Panc1 (cell line): ENCODE measurements at regions not wholly inside any gene's neighbourhood (a gene's known extent, or its start where the extent isn't known, plus 50 kb on each side); places are given as distances from the start of the nearest gene placed in this dataset.

Experiments
- POLR2AphosphoS5 ChIP-seq: IDR thresholded peaks from 2 replicates; pipeline ENCODE4 v1.6.1; 2012; ENCODE audit warnings: mild to moderate bottlenecking, low read depth, low read length, moderate library complexity
- SIN3A ChIP-seq: IDR thresholded peaks from 2 replicates; pipeline ENCODE4 v1.6.1; 2012; ENCODE audit warnings: low read depth, mild to moderate bottlenecking, low read length, moderate library complexity, borderline replicate concordance; ENCODE audit not compliant: insufficient read depth
- TF ChIP-seq, protein P1 (sequence below): fragments of 450-650 bp; IDR thresholded peaks from 2 replicates; pipeline ENCODE4 v1.5.1; 2017; ENCODE audit warnings: mild to moderate bottlenecking
- TF ChIP-seq, protein P2 (sequence below), 2 experiments: IDR thresholded peaks; 2 replicates each; pipeline ENCODE4 v1.6.1; 2011 to 2012; ENCODE audit warnings: low read depth in 2 of 2, control low read depth in 1 of 2, low read length in 1 of 2, mild to moderate bottlenecking in 1 of 2, moderate library complexity in 1 of 2; ENCODE audit not compliant: insufficient read depth in 1 of 2

DNA sequence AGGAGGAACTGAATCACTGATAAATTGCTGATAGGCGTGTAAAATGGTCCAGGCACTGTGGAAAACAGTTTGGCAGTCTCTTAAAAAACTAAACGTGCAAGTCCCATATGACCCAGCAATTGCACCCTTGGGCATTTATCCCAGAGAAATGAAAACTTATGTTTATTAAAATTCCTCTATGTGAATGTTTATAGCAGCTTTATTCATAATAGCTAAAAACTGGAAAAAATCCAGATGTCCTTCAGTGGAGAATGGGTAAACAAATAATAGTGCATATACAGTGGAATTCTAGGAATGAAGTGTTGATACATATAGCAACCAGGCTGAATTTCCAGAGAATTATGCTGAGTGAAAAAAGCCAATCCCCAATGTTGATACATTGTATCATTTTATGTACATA, 482.2 kb upstream of the PDZRN3 start:
- TF ChIP-seq, protein P1, sequence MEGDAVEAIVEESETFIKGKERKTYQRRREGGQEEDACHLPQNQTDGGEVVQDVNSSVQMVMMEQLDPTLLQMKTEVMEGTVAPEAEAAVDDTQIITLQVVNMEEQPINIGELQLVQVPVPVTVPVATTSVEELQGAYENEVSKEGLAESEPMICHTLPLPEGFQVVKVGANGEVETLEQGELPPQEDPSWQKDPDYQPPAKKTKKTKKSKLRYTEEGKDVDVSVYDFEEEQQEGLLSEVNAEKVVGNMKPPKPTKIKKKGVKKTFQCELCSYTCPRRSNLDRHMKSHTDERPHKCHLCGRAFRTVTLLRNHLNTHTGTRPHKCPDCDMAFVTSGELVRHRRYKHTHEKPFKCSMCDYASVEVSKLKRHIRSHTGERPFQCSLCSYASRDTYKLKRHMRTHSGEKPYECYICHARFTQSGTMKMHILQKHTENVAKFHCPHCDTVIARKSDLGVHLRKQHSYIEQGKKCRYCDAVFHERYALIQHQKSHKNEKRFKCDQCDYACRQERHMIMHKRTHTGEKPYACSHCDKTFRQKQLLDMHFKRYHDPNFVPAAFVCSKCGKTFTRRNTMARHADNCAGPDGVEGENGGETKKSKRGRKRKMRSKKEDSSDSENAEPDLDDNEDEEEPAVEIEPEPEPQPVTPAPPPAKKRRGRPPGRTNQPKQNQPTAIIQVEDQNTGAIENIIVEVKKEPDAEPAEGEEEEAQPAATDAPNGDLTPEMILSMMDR, result no peak
- no peak for TF ChIP-seq POLR2AphosphoS5
- TF ChIP-seq, protein P2, sequence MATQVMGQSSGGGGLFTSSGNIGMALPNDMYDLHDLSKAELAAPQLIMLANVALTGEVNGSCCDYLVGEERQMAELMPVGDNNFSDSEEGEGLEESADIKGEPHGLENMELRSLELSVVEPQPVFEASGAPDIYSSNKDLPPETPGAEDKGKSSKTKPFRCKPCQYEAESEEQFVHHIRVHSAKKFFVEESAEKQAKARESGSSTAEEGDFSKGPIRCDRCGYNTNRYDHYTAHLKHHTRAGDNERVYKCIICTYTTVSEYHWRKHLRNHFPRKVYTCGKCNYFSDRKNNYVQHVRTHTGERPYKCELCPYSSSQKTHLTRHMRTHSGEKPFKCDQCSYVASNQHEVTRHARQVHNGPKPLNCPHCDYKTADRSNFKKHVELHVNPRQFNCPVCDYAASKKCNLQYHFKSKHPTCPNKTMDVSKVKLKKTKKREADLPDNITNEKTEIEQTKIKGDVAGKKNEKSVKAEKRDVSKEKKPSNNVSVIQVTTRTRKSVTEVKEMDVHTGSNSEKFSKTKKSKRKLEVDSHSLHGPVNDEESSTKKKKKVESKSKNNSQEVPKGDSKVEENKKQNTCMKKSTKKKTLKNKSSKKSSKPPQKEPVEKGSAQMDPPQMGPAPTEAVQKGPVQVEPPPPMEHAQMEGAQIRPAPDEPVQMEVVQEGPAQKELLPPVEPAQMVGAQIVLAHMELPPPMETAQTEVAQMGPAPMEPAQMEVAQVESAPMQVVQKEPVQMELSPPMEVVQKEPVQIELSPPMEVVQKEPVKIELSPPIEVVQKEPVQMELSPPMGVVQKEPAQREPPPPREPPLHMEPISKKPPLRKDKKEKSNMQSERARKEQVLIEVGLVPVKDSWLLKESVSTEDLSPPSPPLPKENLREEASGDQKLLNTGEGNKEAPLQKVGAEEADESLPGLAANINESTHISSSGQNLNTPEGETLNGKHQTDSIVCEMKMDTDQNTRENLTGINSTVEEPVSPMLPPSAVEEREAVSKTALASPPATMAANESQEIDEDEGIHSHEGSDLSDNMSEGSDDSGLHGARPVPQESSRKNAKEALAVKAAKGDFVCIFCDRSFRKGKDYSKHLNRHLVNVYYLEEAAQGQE (IDR thresholded peaks at IDR 0.05; ENCODE audit: insufficient read depth in 1 of 2, low read depth in 2 of 2, low read length in 1 of 2), result no peak
- TF ChIP-seq SIN3A, result no peak
